ENCODE measurements at regions not wholly inside any gene's neighbourhood (a gene's known extent, or its start where the extent isn't known, plus 50 kb on each side); places are given as distances from the start of the nearest gene placed in this dataset.
A peak's percentile ranks its signal among the peaks of the same experiment; 100 is the strongest.

- no peaks in the 10 kb centered on the region for H3K36me3 ChIP-seq (ENCODE audit: control insufficient read depth, insufficient read depth, low read length)
- no peak overlapping the region for H3K4me3 ChIP-seq (ENCODE audit: low read depth, low read length)
- H3K27me3 ChIP-seq (ENCODE audit: control insufficient read depth, insufficient read depth, low read length), result no peaks in the 10 kb centered on the region
- DNase-seq (ENCODE audit: low read depth), result no peak
- no peak for TF ChIP-seq CTCF (IDR thresholded peaks at IDR 0.05; ENCODE audit: insufficient read depth, low read length, severe bottlenecking)
- FAIRE-seq, result no peak
Observed at GRCh38 chr6:14659841-14660240, 542.3 kb downstream of the CD83 start.

- FAIRE-seq (no peak), DNase-seq (ENCODE audit: low read depth) (peak; percentile 50)
- no peaks in the 10 kb centered on the region for H3K36me3 ChIP-seq (ENCODE audit: control insufficient read depth, insufficient read depth, low read length)
- H3K4me3 ChIP-seq (ENCODE audit: low read depth, low read length), result no peak overlapping the region
- TF ChIP-seq CTCF (IDR thresholded peaks at IDR 0.05; ENCODE audit: insufficient read depth, low read length, severe bottlenecking), result no peak
- H3K27me3 ChIP-seq (ENCODE audit: control insufficient read depth, insufficient read depth, low read length), result no peaks in the 10 kb centered on the region
Observed at GRCh38 chr6:14660806-14661579, 543.4 kb downstream of the CD83 start.

- TF ChIP-seq CTCF (IDR thresholded peaks at IDR 0.05; ENCODE audit: insufficient read depth, low read length, severe bottlenecking), result no peak
- Histone ChIP-seq H3K4me3 (ENCODE audit: low read depth, low read length) (no peak overlapping the region), H3K27me3 (ENCODE audit: control insufficient read depth, insufficient read depth, low read length) (no peaks in the 10 kb centered on the region), H3K36me3 (ENCODE audit: control insufficient read depth, insufficient read depth, low read length) (no peaks in the 10 kb centered on the region)
- FAIRE-seq (no peak), DNase-seq (ENCODE audit: low read depth) (no peak)
Observed at GRCh38 chr6:14661691-14662090, 544.1 kb downstream of the CD83 start.

GRCh38 chr6:14664112-14664601, 546.6 kb downstream of the CD83 start:
- no peak for FAIRE-seq
- H3K36me3 ChIP-seq (ENCODE audit: control insufficient read depth, insufficient read depth, low read length), result no peaks in the 10 kb centered on the region
- no peak for DNase-seq (ENCODE audit: low read depth)

GRCh38 chr6:14664621-14665315, 547.2 kb downstream of the CD83 start:
- no peak overlapping the region for H3K4me3 ChIP-seq (ENCODE audit: low read depth, low read length)
- TF ChIP-seq CTCF (IDR thresholded peaks at IDR 0.05; ENCODE audit: insufficient read depth, low read length, severe bottlenecking), result no peak
- DNase-seq (ENCODE audit: low read depth) (peak; percentile 33), FAIRE-seq (no peak)
- H3K36me3 ChIP-seq (ENCODE audit: control insufficient read depth, insufficient read depth, low read length), result no peaks in the 10 kb centered on the region
- H3K27me3 ChIP-seq (ENCODE audit: control insufficient read depth, insufficient read depth, low read length), result no peaks in the 10 kb centered on the region

More at GRCh38 chr6:14664112-14664601, 546.6 kb downstream of the CD83 start:
- Histone ChIP-seq H3K4me3 (ENCODE audit: low read depth, low read length) (no peak overlapping the region), H3K27me3 (ENCODE audit: control insufficient read depth, insufficient read depth, low read length) (no peaks in the 10 kb centered on the region)
- no peak for TF ChIP-seq CTCF (IDR thresholded peaks at IDR 0.05; ENCODE audit: insufficient read depth, low read length, severe bottlenecking)
